NCI-H1436 treated with DMSO at 0.1 percent for 48 hours (cell line): ENCODE measurements at regions not wholly inside any gene's neighbourhood (a gene's known extent, or its start where the extent isn't known, plus 50 kb on each side); places are given as distances from the start of the nearest gene placed in this dataset.
"Not testable (repeated sequence)": the region's sequence is repeated elsewhere in the genome, so short reads cannot be mapped to it uniquely, and the experiment has no call there.

Experiments
- DNase-seq: peaks from one replicate; lab custom pipeline; 2025; lab: John Stamatoyannopoulos, UW

DNA sequence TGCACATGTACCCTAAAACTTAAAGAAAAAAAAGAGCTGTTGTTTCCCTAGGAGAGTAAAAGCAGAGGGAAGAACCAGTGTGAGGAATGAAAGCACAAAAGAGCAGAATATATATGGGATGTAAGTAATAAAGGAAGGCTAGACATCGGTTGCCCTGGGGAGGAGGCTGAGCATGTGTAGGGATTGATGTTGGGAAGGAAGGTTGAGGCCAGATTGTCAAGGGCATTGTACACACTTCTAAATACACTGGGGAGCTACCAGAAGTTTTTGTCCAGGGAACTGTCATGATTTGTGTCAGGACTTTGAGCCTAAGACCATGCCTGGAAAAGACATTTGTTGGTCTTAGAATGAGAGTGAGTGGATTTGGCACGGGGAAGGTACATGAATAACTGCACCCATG is 467.1 kb downstream of the GPAT3 start:
- no peak for DNase-seq

DNA sequence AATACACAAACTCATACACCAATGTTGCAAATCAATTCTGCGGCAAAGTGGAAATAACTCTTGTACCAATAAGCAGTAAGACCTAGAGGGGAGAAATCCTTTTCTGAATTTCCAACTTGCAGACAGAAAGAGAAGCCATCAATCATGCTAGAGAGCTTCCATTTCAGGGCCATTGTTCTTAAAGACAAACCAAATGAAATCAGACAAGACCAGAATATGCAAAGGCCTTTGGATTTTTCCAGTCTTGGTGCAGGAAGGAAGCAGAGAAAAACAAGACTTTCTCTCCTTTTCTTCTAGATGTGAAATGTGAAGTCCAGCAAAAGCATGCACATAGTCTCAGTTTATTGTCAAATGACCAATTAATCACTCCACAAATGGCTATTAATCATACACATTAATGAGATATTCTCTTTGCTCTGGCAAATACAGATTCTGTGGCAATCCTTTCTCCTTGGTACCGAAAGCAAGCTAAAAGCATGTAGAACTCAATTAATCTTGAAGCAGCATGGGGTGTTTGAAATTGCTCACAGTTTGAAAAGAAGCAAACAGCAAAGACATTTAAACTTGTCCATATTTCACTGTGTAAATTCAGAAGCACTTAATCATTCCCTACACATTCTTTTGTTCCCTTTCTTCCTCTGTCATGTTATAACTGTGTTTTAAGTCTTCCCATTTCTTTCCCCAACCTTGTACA is 466.1 kb downstream of the GPAT3 start:
- DNase-seq = no peak

DNA sequence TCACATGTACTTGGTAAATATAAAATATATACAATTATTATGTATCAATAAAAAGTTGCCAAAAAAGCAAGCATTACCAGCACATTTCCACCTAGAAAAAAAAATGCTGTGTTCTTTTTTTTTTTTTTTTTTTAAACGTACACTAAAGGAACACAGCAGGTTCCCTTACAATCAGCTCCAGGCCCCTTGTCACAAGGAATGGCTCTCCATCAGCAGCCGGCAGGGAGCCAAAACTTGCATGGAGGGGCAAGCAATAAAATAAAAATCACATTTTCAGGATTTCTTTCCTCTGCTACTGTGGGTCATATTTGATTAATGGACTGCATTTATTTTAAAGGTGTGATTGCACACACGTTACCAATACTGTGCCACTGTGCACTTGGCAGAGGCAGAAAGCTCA is 460.3 kb downstream of the GPAT3 start:
- no peak for DNase-seq

DNA sequence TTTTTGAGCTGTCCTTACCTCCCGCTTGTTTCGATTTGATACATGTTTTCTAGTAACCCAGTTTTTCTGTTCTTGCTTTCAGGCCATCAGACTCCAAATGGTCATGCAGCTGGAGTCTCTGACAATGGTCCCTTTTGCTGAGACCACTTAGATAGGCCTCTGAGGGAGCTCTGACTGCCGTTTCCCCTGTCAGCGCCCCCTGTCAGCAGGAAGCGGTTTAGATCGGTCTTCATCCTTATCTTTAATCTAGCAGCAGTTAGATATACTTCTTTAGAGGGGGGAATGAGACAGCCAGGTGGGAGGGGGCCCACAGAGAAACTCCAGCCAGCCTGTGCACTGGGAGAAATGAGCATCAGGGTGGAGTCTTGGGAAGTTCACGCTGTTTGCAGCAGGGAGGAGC is 457.9 kb downstream of the GPAT3 start:
- DNase-seq = no peak

DNA sequence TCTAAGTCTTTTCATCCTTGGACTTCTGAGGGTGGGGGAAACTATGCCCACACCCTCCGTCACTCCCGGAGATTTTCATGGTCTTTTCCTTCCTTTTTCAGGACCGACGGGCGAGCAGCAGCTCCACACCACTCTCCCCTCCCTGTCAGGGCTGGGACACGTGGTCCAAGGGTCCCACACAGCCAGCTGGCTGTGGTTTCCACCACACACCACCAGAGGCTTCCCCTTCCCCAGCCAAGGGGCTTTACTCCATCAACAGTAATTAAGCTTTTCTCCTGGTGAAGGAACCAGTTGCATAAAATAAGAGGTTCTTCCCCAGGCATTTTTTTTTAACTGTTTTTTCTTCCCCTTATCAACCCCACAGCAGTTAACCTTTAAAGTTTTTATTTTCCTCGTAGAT is 453.9 kb downstream of the GPAT3 start:
- DNase-seq = no peak

DNA sequence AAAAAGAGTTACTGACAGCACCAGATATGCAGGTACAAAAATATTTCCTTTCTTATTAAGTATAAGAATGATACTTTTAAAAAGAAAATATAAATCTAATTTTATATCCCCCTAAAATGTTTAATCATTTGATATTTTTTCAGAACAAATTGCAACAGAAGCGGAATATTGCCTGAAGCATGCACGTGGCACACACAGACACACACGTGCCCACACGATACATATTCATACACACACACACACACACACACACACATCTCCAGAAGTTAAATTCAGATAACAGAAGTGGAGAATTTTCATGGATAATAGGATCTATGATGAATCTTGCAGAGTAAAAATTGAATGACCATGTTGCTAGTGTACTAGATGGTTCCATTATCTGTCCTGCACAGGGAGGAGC is 445.2 kb downstream of the GPAT3 start:
- DNase-seq = no peak

DNA sequence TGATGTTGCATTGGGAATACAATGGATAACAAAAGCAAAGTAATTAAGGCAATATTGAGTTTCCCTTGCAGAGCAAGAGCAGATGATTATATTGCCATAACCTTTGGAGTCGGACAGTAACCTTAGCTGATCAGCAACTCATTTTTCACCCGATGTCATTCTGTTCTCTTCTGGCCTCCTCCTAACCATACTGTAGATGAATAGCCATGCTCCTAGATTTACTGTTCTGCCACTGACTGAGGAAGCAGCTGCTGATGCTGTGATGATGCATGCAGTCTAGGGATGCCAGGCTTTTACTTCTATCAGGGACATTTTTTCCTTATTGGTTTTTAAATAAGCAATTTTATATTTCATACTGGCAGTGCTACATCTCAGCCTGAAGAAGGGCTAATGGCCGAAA is 443.9 kb downstream of the GPAT3 start:
- DNase-seq = no peak

DNA sequence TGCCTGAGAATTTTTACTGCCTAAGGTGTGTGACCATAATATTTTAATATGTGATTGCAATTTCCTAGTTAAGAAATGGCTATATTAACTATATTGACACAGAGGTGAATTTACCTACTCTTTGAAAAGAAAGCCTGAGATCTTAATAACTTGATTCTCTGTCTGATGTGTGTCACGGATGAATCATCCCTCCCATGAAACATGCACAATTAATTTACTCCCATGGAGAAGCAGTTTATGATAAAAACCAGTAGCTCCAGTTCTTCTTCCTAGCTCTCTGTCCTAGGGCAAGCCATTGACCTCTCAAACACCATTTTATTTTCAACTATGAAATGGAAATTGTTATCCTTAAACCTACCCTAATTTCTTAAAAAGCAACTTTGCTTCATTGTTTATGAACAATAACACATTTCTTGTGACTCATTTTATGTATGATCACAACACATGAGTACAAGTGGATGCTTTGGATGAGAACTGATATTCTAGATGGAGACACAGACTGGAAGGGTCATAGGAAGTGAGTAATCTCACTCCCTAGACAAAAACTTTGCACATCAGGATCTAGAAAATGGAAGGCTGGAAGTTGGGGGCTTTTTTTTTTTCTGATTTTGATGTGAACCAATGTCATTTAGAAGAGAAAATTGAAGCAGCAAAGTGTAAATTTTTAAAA is 438.3 kb downstream of the GPAT3 start:
- no peak for DNase-seq

DNA sequence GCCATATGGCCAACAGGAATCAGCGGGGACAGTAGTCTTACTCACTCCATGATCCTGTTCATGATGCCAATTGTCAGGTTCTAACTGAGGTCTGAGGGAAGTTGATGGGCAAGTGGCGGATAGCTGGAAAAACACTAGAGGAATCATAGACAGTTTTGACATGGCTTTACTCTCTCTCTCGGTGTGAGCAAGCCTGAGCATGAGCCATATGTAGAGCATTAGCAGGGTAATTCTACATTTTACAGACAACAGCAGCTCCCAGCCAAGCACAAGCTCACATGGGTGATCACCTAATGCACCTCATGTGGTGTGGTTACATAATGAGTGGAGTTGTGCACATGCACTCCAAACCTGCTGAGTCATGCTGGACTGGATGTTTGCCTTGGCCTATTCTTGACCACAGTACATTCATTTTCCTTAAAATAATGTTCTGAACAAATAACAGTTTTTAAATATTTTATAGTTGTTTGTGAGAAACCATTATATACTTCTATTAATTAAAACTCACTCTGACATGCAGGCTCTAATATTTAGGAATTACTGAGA is 429.2 kb downstream of the GPAT3 start:
- DNase-seq = no peak

DNA sequence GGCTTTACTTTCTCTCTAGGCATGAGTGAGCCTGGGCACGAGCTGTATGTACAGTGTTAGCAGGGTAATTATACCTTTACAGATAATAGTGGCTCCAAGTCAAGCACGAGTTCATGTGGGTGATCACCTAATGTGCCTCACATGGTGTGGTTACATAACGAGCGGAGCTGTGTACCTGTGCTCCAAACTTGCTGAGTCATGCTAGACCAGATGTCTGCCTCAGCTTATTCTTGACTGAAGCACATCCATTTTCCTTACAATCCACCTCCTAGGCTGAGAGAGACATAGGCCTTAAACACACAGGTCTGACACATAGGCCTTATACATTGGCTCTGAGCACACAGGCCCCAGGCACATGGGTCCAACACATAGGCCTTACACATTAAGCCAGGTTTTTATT is 426.6 kb downstream of the GPAT3 start:
- DNase-seq = no peak

DNA sequence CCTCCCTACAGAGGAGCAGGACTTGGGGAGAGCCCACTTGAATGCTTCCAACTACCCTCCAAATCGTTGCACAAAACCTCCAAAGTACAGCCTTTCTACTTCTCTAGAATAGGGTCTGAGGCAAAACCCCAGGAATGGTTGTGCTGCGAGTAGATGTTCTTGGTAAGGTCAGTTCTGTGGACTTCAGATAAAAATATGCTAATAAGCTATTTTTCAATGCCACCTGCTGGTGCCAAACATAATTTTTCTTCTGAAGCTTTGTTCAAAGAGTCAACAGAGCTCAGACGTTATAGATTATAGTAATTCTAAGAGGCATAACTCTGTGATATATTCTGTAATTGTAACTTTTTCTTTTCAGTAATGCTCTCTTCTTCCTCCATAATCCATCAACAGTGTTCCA is 425.7 kb downstream of the GPAT3 start:
- no peak for DNase-seq

DNA sequence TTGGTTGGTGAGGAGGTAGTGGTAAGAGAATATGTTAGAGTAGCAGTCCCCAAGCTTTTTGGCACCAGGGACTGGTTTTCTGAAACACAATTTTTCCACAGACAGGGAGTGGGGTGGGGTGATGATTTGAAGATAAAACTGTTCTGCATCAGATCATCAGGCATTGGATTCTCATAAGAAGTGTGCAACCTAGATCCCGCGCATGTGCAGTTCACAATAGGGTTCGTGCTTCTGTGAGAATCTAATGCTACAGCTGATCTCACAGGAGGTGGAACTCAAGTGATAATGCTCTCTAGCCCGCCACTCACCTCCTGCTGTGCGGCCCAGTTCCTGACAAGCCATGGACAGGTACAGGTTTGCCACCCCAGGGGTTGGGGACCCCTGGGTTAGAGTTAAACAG is 423.3 kb downstream of the GPAT3 start:
- DNase-seq = no peak

DNA sequence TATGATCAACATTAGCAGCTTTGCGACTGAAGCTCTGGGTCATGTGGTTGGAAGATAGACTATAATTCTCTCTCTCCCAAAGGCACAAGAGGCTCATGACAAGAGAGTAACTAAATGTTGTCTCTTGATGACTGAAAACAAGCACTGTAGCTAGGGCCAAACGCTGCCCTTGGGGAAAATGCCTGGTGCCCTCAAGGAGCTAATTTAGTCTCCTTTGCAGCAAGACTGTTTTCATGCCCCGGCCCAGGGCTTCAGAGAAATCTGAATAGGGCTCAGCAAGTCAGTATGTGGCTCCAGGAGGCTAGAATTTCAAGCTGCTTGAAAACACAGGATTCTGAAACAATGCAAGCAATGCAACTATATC is 411.9 kb downstream of the GPAT3 start:
- no peak for DNase-seq

DNA sequence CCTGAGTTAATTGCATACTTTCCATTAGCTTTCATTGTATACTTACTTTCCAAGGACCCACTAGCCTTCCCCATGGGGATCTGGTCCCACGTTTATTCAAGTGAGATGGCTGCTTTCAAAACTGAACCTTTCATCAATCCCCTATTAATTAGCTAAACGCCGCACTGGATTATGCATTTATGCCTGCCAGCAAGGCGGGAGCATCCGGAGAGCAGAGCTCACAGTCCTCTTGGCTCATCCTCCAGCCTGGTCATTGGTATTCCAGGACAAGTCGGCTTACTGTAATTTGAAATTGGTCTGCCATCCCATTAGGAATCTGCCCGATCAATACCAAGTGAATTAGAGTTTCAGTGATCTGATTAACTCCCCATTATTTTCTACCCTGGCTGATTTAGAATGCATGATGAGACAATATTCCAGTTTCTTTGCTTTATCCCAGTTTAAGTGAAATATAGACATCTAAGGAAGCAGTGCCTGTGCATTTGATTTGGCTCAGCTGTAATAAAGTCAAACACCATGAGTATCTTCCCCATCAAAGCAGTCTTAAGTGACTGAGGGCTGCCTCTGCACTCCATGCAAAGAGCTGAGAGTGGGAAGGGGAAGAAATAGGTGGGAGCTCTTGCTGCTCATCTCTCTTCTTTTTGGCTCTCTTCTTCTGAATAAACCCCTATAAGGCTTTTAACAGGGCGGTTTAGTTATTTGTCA is 411.4 kb downstream of the GPAT3 start:
- DNase-seq = no peak

DNA sequence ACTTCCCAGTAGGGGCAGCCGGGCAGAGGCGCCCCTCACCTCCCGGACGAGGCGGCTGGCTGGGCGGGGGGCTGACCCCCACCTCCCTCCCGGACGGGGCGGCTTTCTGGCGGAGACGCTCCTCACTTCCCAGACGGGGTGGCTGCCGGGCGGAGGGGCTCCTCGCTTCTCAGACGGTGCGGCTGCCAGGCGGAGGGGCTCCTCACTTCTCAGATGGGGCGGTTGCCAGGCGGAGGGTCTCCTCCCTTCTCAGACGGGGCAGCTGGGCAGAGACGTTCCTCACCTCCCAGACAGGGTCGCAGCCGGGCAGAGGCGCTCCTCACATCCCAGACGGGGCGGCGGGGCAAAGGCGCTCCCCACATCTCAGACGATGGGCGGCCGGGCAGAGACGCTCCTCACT is 407.8 kb downstream of the GPAT3 start:
- DNase-seq = not testable (repeated sequence)

DNA sequence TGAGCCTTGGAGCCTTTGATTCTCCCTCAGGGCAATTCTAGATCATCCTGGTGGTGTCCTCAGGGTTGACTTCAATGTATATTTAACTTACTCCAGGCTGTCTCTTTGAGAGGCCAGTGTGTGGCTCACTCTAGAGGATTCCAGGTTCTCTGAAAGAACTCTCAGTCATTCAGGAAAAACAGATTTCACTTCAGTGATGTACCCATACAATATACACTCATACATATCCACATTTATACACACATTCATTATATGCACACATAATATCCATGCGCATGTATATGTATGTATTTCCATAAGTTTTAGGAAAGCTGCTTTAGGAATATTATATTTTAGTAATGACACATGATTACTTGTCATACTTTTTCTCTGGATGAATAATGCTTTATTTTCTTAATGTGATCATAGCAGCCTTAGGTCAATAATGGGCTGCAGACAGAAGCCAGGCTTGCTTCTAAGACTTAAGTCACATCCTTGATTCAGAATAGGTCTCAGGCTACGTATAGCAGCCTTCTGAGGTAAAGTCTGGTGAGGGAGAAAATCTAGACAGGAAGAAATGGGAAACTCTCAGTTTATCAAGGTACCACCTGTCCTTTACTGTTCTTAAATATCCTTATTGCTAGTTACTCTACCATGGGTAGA is 397.0 kb downstream of the GPAT3 start:
- DNase-seq = no peak

DNA sequence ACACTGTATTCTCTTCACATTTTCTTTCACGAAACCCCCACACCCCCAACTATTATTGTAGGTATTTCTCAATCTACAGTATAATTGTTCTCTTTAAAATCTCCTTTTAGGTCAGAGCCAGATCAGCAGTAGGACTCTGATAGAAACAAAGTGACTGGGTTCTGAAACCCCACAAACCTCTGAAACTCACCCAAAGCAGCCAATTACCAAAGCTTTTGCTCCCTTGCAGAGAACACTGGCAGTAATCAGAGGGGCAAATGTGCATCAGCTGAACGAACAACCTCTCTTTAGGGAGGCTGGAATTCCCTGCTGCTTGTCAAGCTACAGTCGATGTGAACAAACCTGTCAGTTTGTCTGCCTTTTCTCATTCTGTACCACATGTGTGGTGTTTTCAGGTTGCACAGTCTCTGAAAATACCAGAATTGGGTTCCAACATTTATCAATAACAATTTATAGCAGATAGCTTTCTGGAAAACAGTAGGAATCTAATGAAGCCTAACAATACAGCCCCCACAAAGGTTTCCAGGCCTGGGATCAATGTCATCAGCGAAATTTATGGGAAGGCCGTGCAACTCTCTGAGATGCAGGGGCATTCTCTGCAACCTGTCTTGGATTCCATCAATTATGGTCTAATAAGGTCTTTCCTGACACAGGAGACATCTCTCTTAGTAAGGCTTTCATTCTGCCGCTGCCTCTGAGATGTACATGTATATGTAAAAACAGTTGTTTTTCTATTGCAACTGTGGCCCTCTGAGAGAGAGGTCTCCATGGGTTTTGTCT is 395.9 kb downstream of the GPAT3 start:
- DNase-seq = no peak

DNA sequence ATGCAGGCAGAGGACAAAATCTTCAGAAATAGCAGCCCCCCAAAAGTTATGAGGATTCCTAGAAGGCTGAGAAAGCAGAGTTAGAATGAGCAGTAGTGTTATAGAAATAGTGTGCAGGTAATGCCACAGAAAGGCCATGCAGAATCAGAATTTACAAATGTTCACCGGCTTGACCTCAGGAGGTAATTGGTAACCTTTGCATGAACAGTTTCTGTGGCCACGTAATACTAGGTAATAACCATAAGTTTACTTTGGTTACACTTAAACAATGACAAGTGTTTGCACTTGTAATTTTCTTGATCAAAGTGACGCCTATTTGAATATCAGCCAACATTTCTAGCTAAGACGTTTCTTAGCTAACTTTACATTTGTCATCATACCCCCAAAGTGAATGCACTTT is 393.6 kb downstream of the GPAT3 start:
- no peak for DNase-seq

DNA sequence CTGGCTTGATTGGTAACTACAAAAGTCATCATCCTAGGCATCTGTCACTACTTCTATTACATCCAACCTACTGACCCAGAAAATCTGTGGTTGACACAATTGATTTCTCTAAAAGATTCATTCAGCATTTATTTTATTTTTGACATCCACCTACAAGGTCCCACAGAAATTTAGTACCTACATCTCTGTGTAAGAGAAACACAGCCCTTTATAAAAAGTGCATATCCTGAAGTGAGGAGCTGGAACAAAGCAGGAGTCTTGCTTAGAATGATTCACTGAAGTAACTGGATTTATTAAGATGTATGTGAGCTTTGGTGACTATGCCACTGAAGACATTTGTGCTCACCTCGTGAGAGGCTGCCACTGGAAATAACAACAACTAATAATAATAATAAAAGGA is 391.0 kb downstream of the GPAT3 start:
- DNase-seq = no peak

DNA sequence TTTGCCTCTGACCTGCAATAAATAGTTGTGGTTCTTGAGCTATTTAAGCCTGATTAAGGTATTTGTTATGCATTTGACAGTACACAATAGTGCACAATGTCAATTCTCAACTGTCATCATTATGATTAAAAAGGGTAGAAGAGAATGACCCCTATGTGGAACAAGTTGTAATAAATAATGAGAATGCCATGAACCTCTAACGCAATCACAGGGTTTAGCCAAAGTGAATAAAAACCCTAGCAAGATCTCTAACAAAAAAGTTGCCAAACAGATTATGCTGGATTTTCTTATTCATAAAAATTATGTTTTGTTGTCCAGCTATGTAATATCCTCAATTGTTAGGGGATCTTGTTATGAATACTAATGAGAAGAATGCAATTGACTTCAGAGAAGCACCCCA is 387.4 kb downstream of the GPAT3 start:
- no peak for DNase-seq

DNA sequence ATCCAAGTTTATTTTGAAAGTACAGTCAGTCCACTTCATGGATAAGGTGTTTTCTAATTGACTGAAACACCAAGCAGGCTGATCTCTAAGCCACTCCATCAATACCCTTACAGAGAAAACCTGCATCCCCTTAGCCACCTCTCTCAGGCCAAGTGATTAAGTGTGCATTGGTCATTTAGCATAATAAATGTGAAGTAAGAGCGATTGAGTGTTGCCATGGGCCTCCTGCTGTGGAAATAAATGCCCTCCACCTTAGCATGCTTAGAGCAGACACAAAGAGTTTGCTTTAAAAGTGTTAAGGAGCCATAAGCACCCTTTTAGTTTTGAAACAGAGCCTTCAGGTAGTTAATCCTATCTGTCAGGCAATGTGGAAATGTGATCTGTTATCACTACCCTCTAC is 386.5 kb downstream of the GPAT3 start:
- DNase-seq = no peak

DNA sequence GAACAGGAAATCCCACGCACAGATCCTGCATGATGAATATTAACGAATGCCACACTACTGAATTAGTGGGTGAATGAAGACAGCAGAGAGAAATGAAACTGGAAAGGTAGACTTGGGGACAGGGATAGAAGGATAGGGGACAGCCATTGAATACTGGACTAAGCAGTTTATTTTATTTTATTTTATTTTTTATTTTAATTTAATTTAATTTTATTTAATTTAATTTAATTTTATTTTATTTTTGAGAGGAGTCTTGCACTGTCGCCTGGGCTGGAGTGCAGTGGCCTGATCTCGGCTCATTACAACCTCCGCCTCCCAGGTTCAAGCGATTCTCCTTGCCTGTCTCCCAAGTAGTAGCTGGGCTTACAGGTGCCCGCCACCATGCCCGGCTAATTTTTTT is 385.2 kb downstream of the GPAT3 start:
- DNase-seq = no peak
